ENCODE measurements at regions not wholly inside any gene's neighbourhood (a gene's known extent, or its start where the extent isn't known, plus 50 kb on each side); places are given as distances from the start of the nearest gene placed in this dataset.

DNA sequence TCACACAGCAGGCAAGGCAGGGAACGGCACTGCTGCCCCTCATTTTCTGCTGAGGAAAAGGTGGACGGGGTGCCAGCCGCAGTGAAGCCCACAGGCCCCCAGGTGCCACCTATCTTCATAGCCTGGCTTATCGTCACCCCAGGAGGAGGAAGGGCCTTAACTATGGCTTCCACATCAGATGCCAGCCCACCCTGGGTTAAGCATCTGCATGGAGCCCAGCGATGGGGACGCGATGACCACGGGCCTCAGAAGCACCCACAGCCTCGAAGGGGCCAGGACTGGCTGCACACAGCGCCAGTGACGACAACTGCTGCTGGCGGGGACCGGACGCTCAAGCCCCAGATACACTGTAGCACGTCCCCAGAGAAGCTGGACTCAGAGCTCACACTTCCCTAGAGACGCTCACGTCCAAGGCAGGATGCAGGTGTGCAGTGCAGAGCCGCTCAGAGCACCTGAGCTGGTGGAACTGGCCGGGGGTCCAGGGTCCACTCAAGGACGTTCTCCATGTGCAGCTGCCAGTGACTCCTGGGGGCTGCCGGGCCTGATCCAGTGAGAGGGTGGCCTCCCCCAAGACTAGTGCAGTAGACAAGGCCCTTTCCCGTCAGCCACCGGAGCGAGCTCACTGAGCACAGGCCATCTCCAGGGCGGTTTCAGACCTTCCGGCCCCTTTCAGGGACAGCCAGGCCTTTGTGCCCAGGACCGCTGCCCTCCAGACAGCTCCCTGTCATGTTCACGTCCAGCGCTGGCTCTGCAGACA lies 83.0 kb downstream of the YTHDF1 start:
- Mint-ChIP-seq H3K27me3 (peaks cover 5% of the 10 kb centered on the region), H3K4me1 (no peaks in the 10 kb centered on the region), H3K36me3 (ENCODE audit: low read depth) (no peaks in the 10 kb centered on the region), H3K4me3 (no peak overlapping the region), H3K9me3 (no peaks in the 10 kb centered on the region), H3K27ac (no peak overlapping the region)
- no peak for DNase-seq
- ChIA-PET CTCF (interaction anchor here (0.6 kb wide), 1 partner anchor 90 kb away, joined by 3 read pairs; no protein-coding TSS in a partner anchor), POLR2A (no interaction called here)

DNA sequence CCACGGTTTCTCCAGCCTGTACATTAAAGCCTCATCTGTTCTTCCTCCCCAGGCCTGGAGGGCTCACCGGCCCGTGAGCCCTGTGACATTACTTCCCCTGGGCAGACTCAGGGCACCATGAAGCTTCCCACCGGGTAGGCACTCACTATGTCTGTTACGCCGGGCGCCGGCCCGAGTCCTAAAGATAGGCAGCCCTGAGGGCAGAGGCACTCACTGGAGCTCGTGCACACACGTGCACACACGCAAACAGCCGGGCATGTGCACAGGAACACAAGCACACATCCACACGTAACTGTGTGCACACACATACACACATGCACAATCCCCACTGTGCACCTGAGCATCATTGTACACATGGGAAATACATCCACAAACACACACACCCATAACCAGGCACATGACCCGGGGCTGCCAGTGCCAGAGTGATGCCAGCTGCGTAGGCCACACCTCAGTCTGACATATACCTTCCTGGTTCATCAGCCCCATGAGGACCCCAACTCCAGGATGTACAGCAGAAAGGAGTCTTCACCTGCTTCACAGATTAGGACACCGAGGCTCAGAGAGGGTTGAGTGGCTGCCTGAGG lies 83.7 kb downstream of the YTHDF1 start:
- Mint-ChIP-seq H3K36me3 (ENCODE audit: low read depth) (no peaks in the 10 kb centered on the region), H3K9me3 (no peaks in the 10 kb centered on the region), H3K27me3 (peaks cover 4% of the 10 kb centered on the region), H3K4me3 (no peak overlapping the region), H3K27ac (no peak overlapping the region), H3K4me1 (no peaks in the 10 kb centered on the region)
- no peak for DNase-seq
- CTCF ChIA-PET = no interaction called here
- POLR2A ChIA-PET = no interaction called here

DNA sequence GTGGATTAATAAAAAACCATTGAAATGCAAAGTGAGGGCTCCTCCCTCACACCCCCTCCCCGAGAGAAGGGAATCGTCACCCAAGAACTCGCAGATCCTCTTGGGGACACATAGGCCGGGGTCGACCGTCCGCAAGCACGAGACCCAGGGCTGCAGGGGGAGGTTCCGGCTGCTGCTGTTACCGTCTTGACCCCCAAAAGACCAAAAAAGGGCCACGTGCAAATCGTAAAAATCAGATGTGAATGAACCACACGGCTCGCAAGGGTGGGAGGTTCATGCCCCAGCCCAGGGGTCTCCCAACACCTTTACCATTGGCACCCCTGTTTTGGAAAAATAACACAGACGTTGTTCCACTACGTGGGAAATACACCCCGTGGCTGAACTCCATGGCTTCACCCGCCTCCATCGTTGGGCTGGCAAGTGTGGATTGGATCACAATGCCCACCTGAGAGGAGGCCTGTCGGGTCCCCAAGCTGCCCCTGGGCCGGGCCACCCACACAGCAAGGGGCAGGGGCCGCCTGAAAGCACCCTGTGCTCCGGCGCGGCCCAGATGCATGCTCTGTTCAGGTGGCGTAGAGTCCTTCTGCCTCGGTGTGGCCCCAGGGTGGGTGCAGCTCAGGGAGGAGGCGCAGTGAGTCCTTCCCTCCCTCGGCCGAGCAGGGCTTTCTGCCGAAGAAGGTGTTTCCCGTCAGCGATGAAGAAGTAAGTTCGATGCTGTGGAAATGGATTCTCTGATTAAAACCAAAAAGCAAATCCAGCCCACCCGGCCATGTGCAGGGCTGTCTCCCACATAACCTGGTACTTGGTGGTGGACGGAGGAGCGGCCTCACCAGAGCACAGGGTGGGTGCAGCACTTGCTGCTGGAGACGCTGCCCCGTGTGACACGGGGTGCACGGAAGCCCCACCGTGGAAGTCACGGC lies 85.0 kb downstream of the YTHDF1 start:
- CTCF ChIA-PET = no interaction called here
- Mint-ChIP-seq H3K36me3 (ENCODE audit: low read depth) (no peaks in the 10 kb centered on the region), H3K27ac (no peak overlapping the region), H3K4me3 (no peak overlapping the region), H3K4me1 (no peaks in the 10 kb centered on the region), H3K27me3 (peaks cover 3% of the 10 kb centered on the region), H3K9me3 (no peaks in the 10 kb centered on the region)
- no peak for DNase-seq
- POLR2A ChIA-PET = no interaction called here

DNA sequence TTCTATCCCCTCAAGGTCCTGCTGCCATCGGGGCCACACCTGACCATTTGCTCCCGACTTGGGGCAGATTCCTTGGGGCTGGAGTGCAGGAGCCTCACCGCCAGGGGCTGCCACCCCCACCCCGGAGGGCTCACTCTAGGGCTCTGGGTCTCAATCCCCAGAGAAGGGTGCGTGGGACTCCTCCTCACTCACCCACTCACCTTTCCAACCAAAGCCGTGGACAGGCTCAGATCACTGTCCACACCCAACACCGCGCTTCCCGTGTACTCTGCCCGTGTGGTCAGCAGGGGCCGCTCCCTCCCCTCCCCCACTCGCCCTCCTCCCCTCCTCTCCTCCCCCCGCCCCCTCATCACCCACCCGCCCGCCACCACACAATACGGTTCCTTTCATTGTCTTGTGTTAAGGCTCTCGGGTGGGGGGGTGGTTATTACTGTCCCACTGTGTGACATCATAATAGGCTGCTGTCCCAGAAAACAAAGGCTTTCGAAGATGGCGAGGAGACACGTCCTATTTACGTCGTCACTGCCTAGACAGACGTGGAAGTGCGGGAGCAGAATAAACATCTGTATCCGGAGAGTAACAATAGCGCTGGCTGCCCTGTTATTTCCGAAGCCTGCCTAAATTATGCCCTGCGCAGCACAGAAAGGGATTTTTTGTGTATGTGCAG lies 85.8 kb downstream of the YTHDF1 start:
- Mint-ChIP-seq H3K4me1 (no peaks in the 10 kb centered on the region), H3K4me3 (no peak overlapping the region), H3K27ac (no peak overlapping the region), H3K36me3 (ENCODE audit: low read depth) (no peaks in the 10 kb centered on the region), H3K27me3 (peaks cover 3% of the 10 kb centered on the region), H3K9me3 (no peaks in the 10 kb centered on the region)
- ChIA-PET CTCF (no interaction called here), POLR2A (no interaction called here)
- DNase-seq = no peak

DNA sequence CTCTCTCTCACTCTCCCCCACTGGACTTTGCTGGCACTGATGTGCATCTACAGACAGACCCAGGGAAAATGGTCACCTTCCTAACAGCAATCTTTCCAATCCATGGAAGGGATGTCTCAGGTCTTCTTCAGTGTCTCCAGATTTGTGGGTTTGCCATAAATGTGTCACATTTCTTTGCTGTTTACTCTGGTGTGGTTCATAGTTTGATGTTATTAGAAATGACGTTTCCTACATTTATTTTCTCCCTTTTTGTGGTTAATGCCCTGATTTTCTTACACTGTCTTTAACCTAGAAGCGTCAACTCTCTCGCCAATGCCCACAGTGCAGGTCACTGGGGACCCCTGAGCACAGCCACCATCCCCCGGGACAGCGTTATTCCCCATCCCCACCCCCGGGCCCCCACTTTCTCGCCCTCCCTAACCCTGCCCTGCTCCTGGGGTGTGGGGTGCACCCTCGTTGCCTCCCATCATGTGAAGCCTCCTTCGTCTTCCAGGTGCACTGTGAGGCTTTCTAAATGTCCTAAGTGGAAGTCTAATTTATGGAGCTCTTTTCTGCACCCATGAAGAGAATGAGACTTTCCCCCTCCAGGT lies 86.5 kb downstream of the YTHDF1 start:
- no peaks in the 10 kb centered on the region for H3K9me3 Mint-ChIP-seq
- H3K4me3 Mint-ChIP-seq = no peak overlapping the region
- H3K27ac Mint-ChIP-seq = no peak overlapping the region
- no peak for DNase-seq
- H3K36me3 Mint-ChIP-seq (ENCODE audit: low read depth) = no peaks in the 10 kb centered on the region
- H3K27me3 Mint-ChIP-seq = peaks cover 3% of the 10 kb centered on the region
- no peaks in the 10 kb centered on the region for H3K4me1 Mint-ChIP-seq
- CTCF ChIA-PET = no interaction called here
- POLR2A ChIA-PET = no interaction called here

DNA sequence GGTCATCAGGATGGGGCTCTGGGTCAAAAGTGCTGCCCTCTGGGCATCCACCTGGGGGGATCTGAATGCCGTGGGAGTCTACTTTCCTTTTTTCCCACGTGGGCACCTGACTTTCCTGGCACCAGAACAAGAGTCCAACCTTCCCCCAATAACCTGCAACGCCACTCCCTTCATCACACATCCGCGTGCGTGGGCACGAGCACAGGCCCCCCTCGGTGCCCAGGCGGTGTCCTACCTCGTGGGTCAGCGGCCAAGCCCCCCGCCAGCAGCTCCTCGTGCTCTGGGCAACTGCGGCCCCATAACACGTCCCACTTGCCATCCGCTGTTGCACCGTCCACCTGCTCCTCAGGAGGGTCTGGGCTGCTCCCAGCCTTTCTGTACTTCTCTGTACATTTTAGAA lies 87.0 kb downstream of the YTHDF1 start:
- no peaks in the 10 kb centered on the region for H3K4me1 Mint-ChIP-seq
- CTCF ChIA-PET = no interaction called here
- no peaks in the 10 kb centered on the region for H3K36me3 Mint-ChIP-seq (ENCODE audit: low read depth)
- H3K9me3 Mint-ChIP-seq = no peaks in the 10 kb centered on the region
- no peak for DNase-seq
- H3K27ac Mint-ChIP-seq = no peak overlapping the region
- no peak overlapping the region for H3K4me3 Mint-ChIP-seq
- peaks cover 3% of the 10 kb centered on the region for H3K27me3 Mint-ChIP-seq
- POLR2A ChIA-PET = no interaction called here

DNA sequence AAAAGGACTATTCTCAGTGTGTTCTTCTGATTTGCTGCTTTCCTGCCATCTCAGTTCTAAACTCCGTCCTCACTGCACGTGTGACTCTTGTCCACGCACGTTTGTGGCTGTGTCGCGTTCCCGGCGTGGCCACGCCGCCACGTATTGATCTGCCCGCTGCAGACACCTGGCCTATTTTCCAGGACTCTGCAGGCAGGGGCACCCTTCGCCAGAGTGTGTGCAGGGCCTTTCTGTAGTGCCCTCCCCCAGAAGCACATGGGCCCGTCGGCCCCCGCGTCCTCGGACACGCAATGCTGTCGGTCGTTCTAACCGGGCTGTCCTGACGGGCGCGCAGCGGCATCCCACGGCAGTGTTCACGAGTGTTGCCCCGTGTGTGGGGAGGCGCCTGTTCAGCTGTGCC lies 87.6 kb downstream of the YTHDF1 start:
- Mint-ChIP-seq H3K27me3 (peaks cover 3% of the 10 kb centered on the region), H3K9me3 (no peaks in the 10 kb centered on the region), H3K4me1 (no peaks in the 10 kb centered on the region), H3K4me3 (no peak overlapping the region), H3K27ac (no peak overlapping the region), H3K36me3 (ENCODE audit: low read depth) (no peaks in the 10 kb centered on the region)
- POLR2A ChIA-PET = no interaction called here
- CTCF ChIA-PET = no interaction called here
- DNase-seq = no peak

DNA sequence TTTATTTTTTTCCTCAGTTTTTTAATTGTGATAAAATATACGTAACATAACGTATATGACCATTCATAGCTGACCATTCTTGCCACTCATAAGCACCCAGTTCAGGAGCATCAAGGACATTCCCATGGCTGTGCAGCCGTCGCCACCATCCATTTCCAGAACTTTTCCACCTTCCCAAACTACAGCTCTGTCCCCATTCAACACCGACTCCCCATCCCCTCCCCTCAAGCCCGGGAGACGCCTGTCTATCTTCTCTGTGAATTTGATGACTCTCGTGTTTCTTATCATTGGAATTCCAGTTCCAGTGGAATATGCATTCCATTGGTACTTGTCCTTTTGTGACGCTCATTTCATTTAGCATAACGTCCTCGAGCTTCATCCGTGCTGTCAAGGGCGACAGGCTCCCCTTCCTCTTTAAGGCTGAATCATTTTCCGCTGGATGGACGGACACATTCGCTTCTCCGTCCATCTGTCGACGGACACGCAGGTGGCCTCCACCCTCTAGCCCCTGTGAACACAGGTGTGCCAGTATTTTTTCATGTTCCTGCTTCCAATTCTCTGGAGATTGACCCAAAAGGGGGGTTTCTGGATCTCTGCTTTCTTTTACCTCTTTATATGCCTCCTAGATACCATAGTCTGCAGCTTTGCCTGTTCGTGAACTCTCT lies 88.1 kb downstream of the YTHDF1 start:
- Mint-ChIP-seq H3K27me3 (peaks cover 3% of the 10 kb centered on the region), H3K4me1 (no peaks in the 10 kb centered on the region), H3K9me3 (no peaks in the 10 kb centered on the region), H3K36me3 (ENCODE audit: low read depth) (no peaks in the 10 kb centered on the region), H3K4me3 (no peak overlapping the region), H3K27ac (no peak overlapping the region)
- ChIA-PET CTCF (interaction anchor here (1.2 kb wide), 1 partner anchor 11 kb away, joined by 3 read pairs; no protein-coding TSS in a partner anchor), POLR2A (no interaction called here)
- no peak for DNase-seq

DNA sequence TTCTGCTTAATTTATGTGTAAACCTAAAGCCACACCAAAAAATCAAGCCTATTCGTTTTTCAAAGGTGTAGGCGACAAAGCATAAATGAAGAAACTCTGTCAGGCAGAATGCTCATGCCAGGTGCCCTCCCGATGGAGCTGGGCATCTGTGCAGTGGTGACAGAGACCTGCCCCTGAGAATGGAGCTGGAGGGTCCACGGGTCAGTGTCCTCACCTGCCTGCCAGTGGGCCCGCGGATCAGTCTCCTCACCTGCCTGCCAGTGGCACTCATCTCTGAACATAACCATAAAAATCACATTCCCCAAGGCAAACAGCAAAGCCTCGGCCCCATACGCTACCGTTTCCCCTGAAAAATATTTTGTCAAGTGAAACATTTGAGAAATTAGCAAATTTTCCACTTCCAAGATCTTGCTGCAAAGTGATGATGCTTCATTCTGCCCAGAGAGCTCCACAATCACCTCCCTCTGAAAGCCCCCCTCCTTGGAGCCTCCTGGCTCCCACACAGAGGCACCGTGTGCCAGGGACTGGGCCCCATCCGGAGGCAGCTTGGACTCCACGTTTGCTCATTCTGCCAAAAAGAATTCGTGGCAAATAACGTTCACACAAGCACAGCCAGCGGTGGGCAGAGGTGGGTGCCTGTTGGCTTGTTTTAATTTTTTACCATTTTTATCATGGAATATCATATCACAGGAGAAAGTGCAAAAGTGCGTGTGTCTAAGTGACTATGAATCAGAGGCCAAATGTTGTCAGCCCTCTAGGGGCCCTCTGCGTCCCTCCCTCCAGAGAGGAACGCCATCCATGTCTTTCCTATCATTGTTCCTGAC lies 88.8 kb downstream of the YTHDF1 start:
- no peak overlapping the region for H3K27ac Mint-ChIP-seq
- no peaks in the 10 kb centered on the region for H3K4me1 Mint-ChIP-seq
- no peaks in the 10 kb centered on the region for H3K9me3 Mint-ChIP-seq
- POLR2A ChIA-PET = no interaction called here
- H3K4me3 Mint-ChIP-seq = no peak overlapping the region
- H3K27me3 Mint-ChIP-seq = peaks cover 3% of the 10 kb centered on the region
- DNase-seq = no peak
- no peaks in the 10 kb centered on the region for H3K36me3 Mint-ChIP-seq (ENCODE audit: low read depth)
- CTCF ChIA-PET = interaction anchor here (1.2 kb wide), 1 partner anchor 11 kb away, joined by 3 read pairs; no protein-coding TSS in a partner anchor

DNA sequence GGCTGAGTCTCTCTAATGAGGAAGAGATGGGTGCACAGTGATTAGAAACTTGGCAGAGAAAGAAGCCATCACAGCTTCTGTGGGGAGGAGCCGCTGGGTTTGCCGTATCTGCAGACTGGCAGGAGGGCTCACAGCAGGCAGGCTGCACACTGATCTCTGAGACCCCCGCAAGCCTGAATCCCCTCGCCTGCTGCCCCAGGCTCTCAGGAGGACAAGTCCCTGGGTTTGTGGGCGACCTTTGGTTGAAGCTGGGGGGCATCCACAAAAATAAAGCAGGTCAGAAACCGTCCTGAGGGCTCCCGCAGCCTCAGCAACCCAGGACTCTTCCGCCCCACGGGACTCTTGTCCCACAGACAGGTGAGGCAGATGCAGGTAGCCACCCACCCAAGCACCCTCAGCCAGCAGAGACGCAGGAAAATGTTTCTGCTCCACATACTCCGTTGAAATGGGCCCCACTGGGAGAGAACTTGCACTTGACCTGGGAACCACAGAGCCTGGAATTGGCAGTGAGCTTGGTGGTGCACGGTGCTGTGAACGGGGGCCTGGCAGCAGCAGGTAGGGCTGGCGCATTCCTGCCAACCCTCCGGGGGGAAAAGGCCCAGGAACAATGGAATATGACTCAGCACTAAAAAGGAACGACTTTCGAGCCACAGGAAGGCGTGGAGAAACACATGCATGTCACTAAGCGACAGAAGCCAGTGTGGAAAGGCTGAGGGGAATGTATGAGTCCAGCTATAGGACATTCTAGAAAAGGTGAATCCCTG lies 89.9 kb downstream of the YTHDF1 start:
- ChIA-PET CTCF (no interaction called here), POLR2A (no interaction called here)
- H3K36me3 Mint-ChIP-seq (ENCODE audit: low read depth) = no peaks in the 10 kb centered on the region

DNA sequence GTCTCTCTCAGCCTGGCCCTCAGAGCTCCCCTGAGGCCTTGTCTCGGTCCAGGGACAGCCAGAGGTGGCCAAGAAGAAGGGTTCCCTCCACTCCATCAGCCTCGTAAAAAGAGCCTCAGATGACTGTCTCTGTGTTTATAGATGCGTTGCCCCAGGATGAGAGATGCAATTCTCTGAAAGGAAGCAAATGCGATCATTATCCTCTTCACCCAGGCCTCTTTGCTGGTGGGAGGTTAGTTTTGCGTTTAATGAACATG lies 90.4 kb downstream of the YTHDF1 start:
- Mint-ChIP-seq H3K4me3 (no peak overlapping the region), H3K27me3 (peaks cover 3% of the 10 kb centered on the region), H3K36me3 (ENCODE audit: low read depth) (no peaks in the 10 kb centered on the region), H3K4me1 (no peaks in the 10 kb centered on the region), H3K27ac (no peak overlapping the region), H3K9me3 (no peaks in the 10 kb centered on the region)
- DNase-seq = no peak
- CTCF ChIA-PET = no interaction called here
- POLR2A ChIA-PET = no interaction called here

More for the DNA sequence above, 89.9 kb downstream of the YTHDF1 start:
- no peaks in the 10 kb centered on the region for H3K4me1 Mint-ChIP-seq
- DNase-seq = no peak
- no peak overlapping the region for H3K27ac Mint-ChIP-seq
- no peak overlapping the region for H3K4me3 Mint-ChIP-seq
- no peaks in the 10 kb centered on the region for H3K9me3 Mint-ChIP-seq
- peaks cover 3% of the 10 kb centered on the region for H3K27me3 Mint-ChIP-seq

Measured in activated CD4-positive, alpha-beta T cell treated with anti-CD3 and anti-CD28 coated beads, Interleukin-2, amount 10 ng/mL, durations not matched to agents 7 days and 5 days (primary cell).